ENCODE measurements at regions not wholly inside any gene's neighbourhood (a gene's known extent, or its start where the extent isn't known, plus 50 kb on each side); places are given as distances from the start of the nearest gene placed in this dataset.
A peak's percentile ranks its signal among the peaks of the same experiment; 100 is the strongest.

DNA sequence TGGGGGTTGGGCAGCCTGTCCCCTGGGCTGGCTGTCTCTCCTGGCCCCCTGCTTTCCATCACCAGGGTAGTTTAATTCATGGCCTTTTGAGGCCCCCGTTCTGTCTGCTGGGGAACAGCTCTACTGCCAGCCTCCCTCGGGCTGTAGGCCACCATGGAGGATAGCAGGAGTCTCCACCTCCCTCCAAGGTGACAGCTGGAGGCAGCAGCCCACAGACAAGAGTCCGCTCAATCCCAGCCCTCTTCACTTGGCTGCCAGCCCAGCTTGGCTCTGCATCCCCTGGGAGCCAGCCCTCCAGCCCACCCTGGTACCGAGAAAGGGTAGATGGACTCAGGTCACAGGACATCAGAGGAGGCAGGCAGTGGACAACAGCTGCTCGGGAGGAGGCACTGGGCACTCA, 194.6 kb upstream of the SDK2 start:
- intact Hi-C loops (cut with DNase I) = no loop called here
- TF ChIP-seq, protein P1, sequence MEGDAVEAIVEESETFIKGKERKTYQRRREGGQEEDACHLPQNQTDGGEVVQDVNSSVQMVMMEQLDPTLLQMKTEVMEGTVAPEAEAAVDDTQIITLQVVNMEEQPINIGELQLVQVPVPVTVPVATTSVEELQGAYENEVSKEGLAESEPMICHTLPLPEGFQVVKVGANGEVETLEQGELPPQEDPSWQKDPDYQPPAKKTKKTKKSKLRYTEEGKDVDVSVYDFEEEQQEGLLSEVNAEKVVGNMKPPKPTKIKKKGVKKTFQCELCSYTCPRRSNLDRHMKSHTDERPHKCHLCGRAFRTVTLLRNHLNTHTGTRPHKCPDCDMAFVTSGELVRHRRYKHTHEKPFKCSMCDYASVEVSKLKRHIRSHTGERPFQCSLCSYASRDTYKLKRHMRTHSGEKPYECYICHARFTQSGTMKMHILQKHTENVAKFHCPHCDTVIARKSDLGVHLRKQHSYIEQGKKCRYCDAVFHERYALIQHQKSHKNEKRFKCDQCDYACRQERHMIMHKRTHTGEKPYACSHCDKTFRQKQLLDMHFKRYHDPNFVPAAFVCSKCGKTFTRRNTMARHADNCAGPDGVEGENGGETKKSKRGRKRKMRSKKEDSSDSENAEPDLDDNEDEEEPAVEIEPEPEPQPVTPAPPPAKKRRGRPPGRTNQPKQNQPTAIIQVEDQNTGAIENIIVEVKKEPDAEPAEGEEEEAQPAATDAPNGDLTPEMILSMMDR (IDR thresholded peaks at IDR 0.05) = no peak
- H3K4me1 ChIP-seq = no peaks in the 10 kb centered on the region
- H3K27me3 ChIP-seq = no peaks in the 10 kb centered on the region
- H3K9me3 ChIP-seq = no peaks in the 10 kb centered on the region
- no peak overlapping the region for H3K4me3 ChIP-seq
- no peak overlapping the region for H3K27ac ChIP-seq
- H3K36me3 ChIP-seq = no peaks in the 10 kb centered on the region
- no peak for DNase-seq (ENCODE audit: low spot score in 2 of 2)

DNA sequence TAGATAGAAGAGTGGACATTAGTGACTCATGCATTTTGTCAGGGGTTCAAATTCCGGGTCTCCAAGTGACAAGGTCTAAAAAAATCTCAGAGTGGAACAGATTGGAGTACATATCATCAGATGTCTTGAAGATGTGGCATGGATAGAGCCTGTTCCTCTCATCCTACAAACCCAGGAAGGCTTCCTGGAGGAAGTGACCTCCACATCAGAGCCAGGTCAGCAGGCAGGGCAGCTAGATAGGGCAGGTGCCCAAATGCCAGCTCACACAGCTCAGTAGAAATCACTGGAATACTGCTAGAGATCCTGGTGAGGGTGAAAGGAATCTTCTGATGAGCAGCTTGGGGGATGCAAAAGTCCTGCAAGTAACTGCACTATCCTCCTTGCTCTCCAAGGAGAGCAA, 196.6 kb upstream of the SDK2 start:
- Histone ChIP-seq H3K4me1 (no peaks in the 10 kb centered on the region), H3K36me3 (no peaks in the 10 kb centered on the region), H3K9me3 (no peaks in the 10 kb centered on the region), H3K4me3 (no peak overlapping the region), H3K27ac (no peak overlapping the region), H3K27me3 (no peaks in the 10 kb centered on the region)
- no peak for DNase-seq (ENCODE audit: low spot score in 2 of 2)
- TF ChIP-seq, protein P1 (IDR thresholded peaks at IDR 0.05) = no peak
- intact Hi-C loops (cut with DNase I) = no loop called here

DNA sequence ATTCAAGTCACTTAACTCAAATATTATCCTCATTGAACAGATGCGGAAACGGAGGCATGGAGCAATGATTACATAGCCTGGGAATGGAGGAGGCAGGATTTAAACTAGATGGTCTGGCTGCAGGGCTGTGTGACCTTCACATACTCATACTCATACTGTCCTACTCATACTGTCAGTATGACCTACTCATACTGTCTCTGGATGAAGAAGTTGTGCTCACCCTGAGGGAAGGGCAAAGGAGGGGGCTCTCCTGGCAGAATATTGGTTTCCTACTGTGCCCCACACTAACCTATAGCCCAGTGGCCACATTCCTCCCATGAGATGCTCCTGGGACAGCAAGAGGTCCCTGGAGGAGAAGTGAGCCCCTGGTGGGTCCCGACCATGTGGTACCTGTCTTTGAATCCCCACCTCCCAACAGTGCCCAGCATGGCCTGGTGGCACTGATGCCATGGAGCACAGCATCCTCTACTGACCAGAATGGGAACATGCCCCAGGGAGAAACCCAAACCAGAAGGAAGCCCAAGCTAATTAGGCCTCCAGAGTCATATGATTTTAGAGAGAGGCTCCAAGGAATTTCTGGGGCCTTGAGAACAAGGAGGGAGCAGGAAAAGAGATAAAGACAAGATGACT, 197.3 kb upstream of the SDK2 start:
- TF ChIP-seq, protein P1 (IDR thresholded peaks at IDR 0.05) = peak in 2 of 3 experiments; percentile 10 to 12
- intact Hi-C loops (cut with DNase I) = no loop called here
- no peak for DNase-seq (ENCODE audit: low spot score in 2 of 2)
- Histone ChIP-seq H3K27me3 (no peaks in the 10 kb centered on the region), H3K27ac (no peak overlapping the region), H3K36me3 (no peaks in the 10 kb centered on the region), H3K4me1 (no peaks in the 10 kb centered on the region), H3K4me3 (no peak overlapping the region), H3K9me3 (no peaks in the 10 kb centered on the region)

DNA sequence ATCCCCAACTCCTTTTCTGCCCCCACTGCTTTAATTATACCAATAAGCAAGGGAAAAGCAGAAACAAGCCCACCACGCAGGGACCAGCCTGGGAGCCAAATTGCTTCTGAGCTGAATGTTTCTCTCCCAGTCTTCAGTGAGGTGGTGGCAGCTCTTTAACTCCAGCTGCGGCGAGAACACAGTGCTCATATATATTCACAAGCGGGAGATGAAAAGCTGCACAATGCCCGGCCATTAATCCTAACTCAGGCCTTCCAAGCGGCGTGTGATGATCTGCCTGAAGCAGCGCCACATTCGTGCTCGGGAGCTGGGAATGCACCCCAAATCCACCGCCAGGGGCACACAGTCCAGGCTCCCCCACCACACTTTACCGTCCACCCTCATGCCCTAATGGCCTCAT, 203.7 kb upstream of the SDK2 start:
- H3K4me1 ChIP-seq = no peaks in the 10 kb centered on the region
- intact Hi-C loops (cut with DNase I) = no loop called here
- H3K27me3 ChIP-seq = no peaks in the 10 kb centered on the region
- TF ChIP-seq, protein P1 (IDR thresholded peaks at IDR 0.05) = no peak
- DNase-seq (ENCODE audit: low spot score in 2 of 2) = no peak
- no peaks in the 10 kb centered on the region for H3K9me3 ChIP-seq
- H3K27ac ChIP-seq = no peak overlapping the region
- H3K36me3 ChIP-seq = no peaks in the 10 kb centered on the region
- no peak overlapping the region for H3K4me3 ChIP-seq

DNA sequence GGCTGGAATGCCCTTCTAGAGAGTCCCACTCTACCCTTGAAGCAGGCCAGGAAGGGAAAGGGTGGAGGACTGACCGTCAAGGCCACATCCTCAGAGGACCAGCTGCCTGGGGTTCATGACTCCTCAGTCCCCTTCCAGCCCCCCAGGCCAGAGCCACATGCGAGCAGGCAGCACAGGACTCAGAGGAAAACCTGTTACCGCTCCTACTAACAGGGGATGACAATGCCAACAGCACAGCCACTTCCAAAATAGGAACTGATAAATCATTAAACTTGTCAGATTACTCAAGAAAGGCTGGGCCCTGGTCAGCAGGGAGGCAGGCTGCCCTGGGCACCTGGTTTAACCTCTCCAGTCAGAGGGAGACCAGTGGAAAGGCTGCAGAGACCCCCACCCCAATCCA, 206.2 kb upstream of the SDK2 start:
- no peaks in the 10 kb centered on the region for H3K36me3 ChIP-seq
- DNase-seq (ENCODE audit: low spot score in 2 of 2) = no peak
- no peaks in the 10 kb centered on the region for H3K4me1 ChIP-seq
- H3K9me3 ChIP-seq = no peaks in the 10 kb centered on the region
- intact Hi-C loops (cut with DNase I) = no loop called here
- TF ChIP-seq, protein P1 (IDR thresholded peaks at IDR 0.05) = no peak
- H3K4me3 ChIP-seq = no peak overlapping the region
- no peaks in the 10 kb centered on the region for H3K27me3 ChIP-seq
- no peak overlapping the region for H3K27ac ChIP-seq

DNA sequence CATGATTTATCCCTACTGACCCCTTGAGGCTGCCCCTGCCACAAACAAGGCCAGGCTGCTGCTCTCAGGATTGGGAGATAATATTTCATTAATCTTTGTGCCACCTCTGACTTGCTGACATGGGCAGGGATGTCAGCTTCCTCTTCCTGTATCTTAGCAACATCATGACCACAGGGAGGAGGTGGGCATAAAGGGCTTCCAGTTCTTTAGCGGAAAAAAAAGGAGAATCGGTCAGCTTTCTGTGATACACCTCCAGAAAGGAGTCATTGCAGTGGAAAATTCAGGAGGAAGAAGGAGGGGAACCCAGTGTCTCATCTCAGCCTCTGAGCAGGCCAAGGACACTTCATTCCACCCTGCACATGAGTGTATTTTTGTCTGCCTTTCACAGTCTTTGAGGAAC, 206.8 kb upstream of the SDK2 start:
- TF ChIP-seq, protein P1 (IDR thresholded peaks at IDR 0.05) = no peak
- intact Hi-C loops (cut with DNase I) = no loop called here
- no peaks in the 10 kb centered on the region for H3K4me1 ChIP-seq

More for the DNA sequence above, 206.8 kb upstream of the SDK2 start:
- no peak overlapping the region for H3K27ac ChIP-seq
- no peaks in the 10 kb centered on the region for H3K27me3 ChIP-seq
- no peak for DNase-seq (ENCODE audit: low spot score in 2 of 2)
- H3K36me3 ChIP-seq = no peaks in the 10 kb centered on the region
- H3K9me3 ChIP-seq = no peaks in the 10 kb centered on the region
- no peak overlapping the region for H3K4me3 ChIP-seq
